ENCODE measurements at regions not wholly inside any gene's neighbourhood (a gene's known extent, or its start where the extent isn't known, plus 50 kb on each side); places are given as distances from the start of the nearest gene placed in this dataset.
"Not testable (repeated sequence)": the region's sequence is repeated elsewhere in the genome, so short reads cannot be mapped to it uniquely, and the experiment has no call there.

- H3K4me1 ChIP-seq; ATAC-seq; H3K27ac ChIP-seq; FAIRE-seq; H3K9me3 ChIP-seq; H3K27me3 ChIP-seq; H3K4me3 ChIP-seq; H3K36me3 ChIP-seq; intact Hi-C loops (cut with DNase I): not testable (repeated sequence)
- peak in 1 of 6 donors; percentile 22 for DNase-seq
- 75 to 87% methylated on average over 7 to 8 of the region's 8 CpGs for WGBS, 2 donors
Observed at GRCh38 chr7:35152059-35152458, 101.8 kb downstream of the TBX20 start.

- H3K4me1 ChIP-seq; H3K27ac ChIP-seq; H3K9me3 ChIP-seq; intact Hi-C loops (cut with DNase I); H3K27me3 ChIP-seq; H3K36me3 ChIP-seq; FAIRE-seq; H3K4me3 ChIP-seq: not testable (repeated sequence)
- DNase-seq (peak in 3 of 6 donors; percentile 11 to 26 (median 19)), ATAC-seq (peak in 2 of 4 donors; percentile 31 to 83)
- WGBS, 2 donors: 35 to 38% methylated on average over 4 of the region's 4 CpGs
Observed at GRCh38 chr7:35148030-35148429, 105.9 kb downstream of the TBX20 start.

GRCh38 chr7:35142125-35142524, 104.8 kb upstream of the DPY19L1 start:
- H3K4me3 ChIP-seq; H3K9me3 ChIP-seq; H3K36me3 ChIP-seq; intact Hi-C loops (cut with DNase I); H3K27me3 ChIP-seq; H3K27ac ChIP-seq; H3K4me1 ChIP-seq; DNase-seq; FAIRE-seq; ATAC-seq: not testable (repeated sequence)
- WGBS, 2 donors: 82 to 85% methylated on average over 2 of the region's 2 CpGs

GRCh38 chr7:35139281-35139680, 102.0 kb upstream of the DPY19L1 start:
- WGBS, 2 donors: 25% methylated on average over 1 of the region's 1 CpG; no CpG with 5 or more reads in 1 of the 2 donors
- FAIRE-seq: not testable (repeated sequence)

GRCh38 chr7:35133465-35133864, 96.2 kb upstream of the DPY19L1 start:
- H3K36me3 ChIP-seq; H3K27me3 ChIP-seq; DNase-seq; H3K4me3 ChIP-seq; H3K27ac ChIP-seq; intact Hi-C loops (cut with DNase I); H3K4me1 ChIP-seq; ATAC-seq; FAIRE-seq; H3K9me3 ChIP-seq: not testable (repeated sequence)
- 67 to 73% methylated on average over 2 of the region's 2 CpGs for WGBS, 2 donors

More at GRCh38 chr7:35139281-35139680, 102.0 kb upstream of the DPY19L1 start:
- ATAC-seq; intact Hi-C loops (cut with DNase I); H3K36me3 ChIP-seq; H3K27ac ChIP-seq; H3K4me1 ChIP-seq; H3K27me3 ChIP-seq; H3K4me3 ChIP-seq; DNase-seq; H3K9me3 ChIP-seq: not testable (repeated sequence)

GRCh38 chr7:35133011-35133410, 95.7 kb upstream of the DPY19L1 start:
- H3K4me3 ChIP-seq; ATAC-seq; H3K36me3 ChIP-seq; FAIRE-seq; H3K4me1 ChIP-seq; H3K27me3 ChIP-seq; H3K27ac ChIP-seq; DNase-seq; intact Hi-C loops (cut with DNase I); H3K9me3 ChIP-seq: not testable (repeated sequence)

- H3K27me3 ChIP-seq; H3K27ac ChIP-seq; ATAC-seq; intact Hi-C loops (cut with DNase I); H3K36me3 ChIP-seq; H3K4me3 ChIP-seq; H3K9me3 ChIP-seq; FAIRE-seq; H3K4me1 ChIP-seq; DNase-seq: not testable (repeated sequence)
- 90 to 91% methylated on average over 2 of the region's 2 CpGs for WGBS, 2 donors
Observed at GRCh38 chr7:35128662-35129061, 91.4 kb upstream of the DPY19L1 start.

- intact Hi-C loops (cut with DNase I); H3K36me3 ChIP-seq; ATAC-seq; DNase-seq; H3K9me3 ChIP-seq; H3K27ac ChIP-seq; H3K4me1 ChIP-seq; H3K4me3 ChIP-seq; FAIRE-seq; H3K27me3 ChIP-seq: not testable (repeated sequence)
- 55 to 62% methylated on average over 6 of the region's 6 CpGs for WGBS, 2 donors
Observed at GRCh38 chr7:35118526-35118925, 81.2 kb upstream of the DPY19L1 start.

- H3K36me3 ChIP-seq; DNase-seq; H3K4me3 ChIP-seq; H3K9me3 ChIP-seq; ATAC-seq; H3K4me1 ChIP-seq; intact Hi-C loops (cut with DNase I); H3K27ac ChIP-seq; FAIRE-seq; H3K27me3 ChIP-seq: not testable (repeated sequence)
- WGBS, 2 donors: 88 to 91% methylated on average over 1 of the region's 1 CpG
Observed at GRCh38 chr7:35106667-35107066, 69.4 kb upstream of the DPY19L1 start.

GRCh38 chr7:35105511-35105910, 68.2 kb upstream of the DPY19L1 start:
- ATAC-seq; DNase-seq; H3K4me3 ChIP-seq; H3K4me1 ChIP-seq; H3K27me3 ChIP-seq; H3K9me3 ChIP-seq; H3K36me3 ChIP-seq; FAIRE-seq; intact Hi-C loops (cut with DNase I); H3K27ac ChIP-seq: not testable (repeated sequence)
- 88 to 90% methylated on average over 1 of the region's 1 CpG for WGBS, 2 donors

- FAIRE-seq; ATAC-seq; H3K4me3 ChIP-seq; H3K36me3 ChIP-seq; H3K4me1 ChIP-seq; H3K9me3 ChIP-seq; DNase-seq; H3K27ac ChIP-seq; H3K27me3 ChIP-seq; intact Hi-C loops (cut with DNase I): not testable (repeated sequence)
- 19 to 25% methylated on average over 6 of the region's 6 CpGs for WGBS, 2 donors
Observed at GRCh38 chr7:35102845-35103244, 65.6 kb upstream of the DPY19L1 start.

GRCh38 chr7:35092961-35093360, 55.7 kb upstream of the DPY19L1 start:
- 81 to 94% methylated on average over 19 to 23 of the region's 23 CpGs for WGBS, 2 donors
- H3K27me3 ChIP-seq; intact Hi-C loops (cut with DNase I); ATAC-seq; H3K9me3 ChIP-seq; H3K27ac ChIP-seq; DNase-seq; FAIRE-seq; H3K4me3 ChIP-seq; H3K4me1 ChIP-seq; H3K36me3 ChIP-seq: not testable (repeated sequence)

All from pancreas (tissue), 10 donors.